ENCODE measurements at regions not wholly inside any gene's neighbourhood (a gene's known extent, or its start where the extent isn't known, plus 50 kb on each side); places are given as distances from the start of the nearest gene placed in this dataset.

DNA sequence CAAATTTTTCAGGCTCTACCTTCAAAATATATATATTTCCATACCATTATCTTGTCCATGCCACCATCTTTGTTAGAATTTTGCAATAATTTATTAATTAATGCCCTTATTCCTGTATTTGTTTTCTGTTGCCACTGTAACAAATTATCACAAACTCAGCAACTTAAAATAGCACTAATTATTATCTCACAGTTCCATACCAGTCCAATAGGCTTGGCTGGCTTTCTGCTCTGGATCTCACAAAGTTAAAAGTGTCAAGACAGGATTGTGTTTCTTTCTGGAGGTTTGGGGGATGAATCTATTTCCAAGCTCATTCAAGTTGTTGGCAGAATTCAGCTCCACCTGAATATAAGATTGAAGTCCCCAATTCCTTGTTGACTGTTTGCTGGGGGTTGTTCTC, 58.6 kb upstream of the SLC38A4 start:
- H3K27ac ChIP-seq = no peak overlapping the region
- TF ChIP-seq ZFX (IDR thresholded peaks at IDR 0.05) = no peak
- TF ChIP-seq, protein P1, sequence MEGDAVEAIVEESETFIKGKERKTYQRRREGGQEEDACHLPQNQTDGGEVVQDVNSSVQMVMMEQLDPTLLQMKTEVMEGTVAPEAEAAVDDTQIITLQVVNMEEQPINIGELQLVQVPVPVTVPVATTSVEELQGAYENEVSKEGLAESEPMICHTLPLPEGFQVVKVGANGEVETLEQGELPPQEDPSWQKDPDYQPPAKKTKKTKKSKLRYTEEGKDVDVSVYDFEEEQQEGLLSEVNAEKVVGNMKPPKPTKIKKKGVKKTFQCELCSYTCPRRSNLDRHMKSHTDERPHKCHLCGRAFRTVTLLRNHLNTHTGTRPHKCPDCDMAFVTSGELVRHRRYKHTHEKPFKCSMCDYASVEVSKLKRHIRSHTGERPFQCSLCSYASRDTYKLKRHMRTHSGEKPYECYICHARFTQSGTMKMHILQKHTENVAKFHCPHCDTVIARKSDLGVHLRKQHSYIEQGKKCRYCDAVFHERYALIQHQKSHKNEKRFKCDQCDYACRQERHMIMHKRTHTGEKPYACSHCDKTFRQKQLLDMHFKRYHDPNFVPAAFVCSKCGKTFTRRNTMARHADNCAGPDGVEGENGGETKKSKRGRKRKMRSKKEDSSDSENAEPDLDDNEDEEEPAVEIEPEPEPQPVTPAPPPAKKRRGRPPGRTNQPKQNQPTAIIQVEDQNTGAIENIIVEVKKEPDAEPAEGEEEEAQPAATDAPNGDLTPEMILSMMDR (conservative IDR thresholded peaks at IDR 0.05) = no peak

- TF ChIP-seq ZFX (IDR thresholded peaks at IDR 0.05) = no peak
These were observed 60.8 kb upstream of the SLC38A4 start for GRCh38 chr12:46886541-46887041.

GRCh38 chr12:46887870-46888269, 62.1 kb upstream of the SLC38A4 start:
- TF ChIP-seq, protein P1 (conservative IDR thresholded peaks at IDR 0.05) = no peak
- no peak for TF ChIP-seq ZFX (IDR thresholded peaks at IDR 0.05)
- no peak overlapping the region for H3K27ac ChIP-seq

More at GRCh38 chr12:46886541-46887041, 60.8 kb upstream of the SLC38A4 start:
- H3K27ac ChIP-seq = no peak overlapping the region

DNA sequence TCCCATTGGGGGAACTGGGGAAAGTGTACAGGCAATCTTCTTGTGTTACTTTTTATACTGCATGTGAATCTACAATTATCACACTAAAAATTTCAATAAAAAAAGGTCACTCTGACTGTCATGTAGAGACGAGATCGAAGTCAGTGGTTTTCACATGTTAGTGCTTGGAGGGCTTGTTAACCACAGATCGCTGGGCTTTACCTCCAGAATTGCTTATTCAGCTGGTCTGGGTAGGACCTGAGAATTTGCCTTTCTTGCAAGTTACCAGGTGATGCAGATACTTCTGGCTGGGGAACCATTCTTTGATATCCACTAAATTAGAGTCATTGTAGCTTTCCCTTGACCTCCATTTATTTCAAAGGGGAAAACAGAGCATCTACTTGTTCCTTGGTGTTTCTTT, 62.8 kb upstream of the SLC38A4 start:
- no peak overlapping the region for H3K27ac ChIP-seq
- TF ChIP-seq ZFX (IDR thresholded peaks at IDR 0.05) = no peak
- TF ChIP-seq, protein P1 (conservative IDR thresholded peaks at IDR 0.05) = no peak

DNA sequence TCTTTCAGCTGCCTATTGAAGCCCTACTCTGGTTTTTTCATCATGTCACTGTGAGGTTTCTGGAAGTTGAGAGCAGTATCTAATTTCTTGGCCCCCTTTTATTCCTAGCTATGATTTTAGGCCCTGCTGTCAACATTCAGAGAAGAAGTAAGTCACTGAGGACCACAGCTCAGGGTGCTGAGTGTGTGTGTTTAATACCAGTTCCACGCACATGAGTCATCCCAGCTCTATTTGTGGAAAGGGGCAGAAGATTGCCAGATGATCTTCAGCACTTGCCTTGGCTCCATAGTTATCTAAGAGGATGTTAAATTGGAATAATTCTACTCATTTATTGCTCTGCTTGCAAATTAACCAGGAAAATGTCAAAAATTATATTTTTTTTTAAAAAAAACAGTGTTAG, 65.5 kb upstream of the SLC38A4 start:
- TF ChIP-seq, protein P1 (conservative IDR thresholded peaks at IDR 0.05) = no peak
- no peak for TF ChIP-seq ZFX (IDR thresholded peaks at IDR 0.05)
- no peak overlapping the region for H3K27ac ChIP-seq

DNA sequence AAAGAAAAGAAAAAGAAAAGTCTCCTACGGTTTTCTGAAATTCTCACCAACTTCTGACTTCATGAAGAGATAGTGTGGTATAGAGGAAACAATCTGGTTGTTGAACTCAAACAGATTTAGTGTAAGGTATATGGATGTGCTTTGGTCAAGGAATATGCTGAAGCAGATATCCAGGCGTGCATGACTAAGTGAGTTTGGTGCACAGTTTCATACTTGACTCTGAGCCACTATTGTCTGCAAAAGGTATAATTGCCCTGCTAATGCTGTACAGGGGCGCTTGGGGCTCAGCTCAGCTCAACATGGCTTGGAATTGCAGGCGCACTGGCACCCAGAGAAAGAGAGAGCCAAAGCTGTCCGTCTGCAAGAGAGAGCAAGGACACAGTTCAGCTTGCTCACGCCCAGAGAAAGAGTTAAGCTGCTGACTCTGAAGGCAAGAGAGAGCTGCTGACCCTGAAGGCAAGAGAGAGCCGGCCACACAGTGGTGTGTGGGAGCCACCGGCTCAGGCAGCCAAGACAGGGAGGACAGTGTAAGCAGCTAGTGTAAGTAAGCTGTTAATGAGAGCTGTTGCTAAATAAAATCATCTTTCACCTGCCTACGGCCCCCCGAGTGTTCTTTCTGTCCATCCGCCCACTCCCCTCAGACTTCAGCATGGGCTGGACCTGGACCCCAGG, 66.4 kb upstream of the SLC38A4 start:
- peak overlapping the region; percentile 4; the same call in 1 of the 2 replicates for H3K27ac ChIP-seq
- no peak for TF ChIP-seq ZFX (IDR thresholded peaks at IDR 0.05)
- TF ChIP-seq, protein P1 (conservative IDR thresholded peaks at IDR 0.05) = no peak

DNA sequence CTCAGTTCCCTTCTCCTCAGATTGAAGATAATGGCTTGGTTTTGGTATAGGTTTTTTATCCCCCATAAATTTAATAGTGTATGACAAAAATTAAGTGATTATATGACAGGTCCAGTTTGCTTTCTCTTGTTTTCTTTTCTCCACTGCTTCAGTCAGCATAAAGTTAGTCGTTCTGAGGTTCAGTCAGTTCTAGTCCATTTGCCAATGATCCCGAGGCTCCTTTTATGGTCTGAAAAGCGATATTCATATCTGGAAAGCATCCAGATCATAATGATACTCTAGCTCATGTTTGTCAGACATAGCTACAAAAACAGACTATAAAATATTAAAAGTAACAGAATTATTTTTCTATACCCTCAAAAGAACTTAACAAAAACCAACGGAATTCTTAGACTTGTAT, 67.1 kb upstream of the SLC38A4 start:
- TF ChIP-seq ZFX (IDR thresholded peaks at IDR 0.05) = no peak
- TF ChIP-seq, protein P1 (conservative IDR thresholded peaks at IDR 0.05) = no peak
- no peak overlapping the region for H3K27ac ChIP-seq

GRCh38 chr12:46893434-46893833, 67.6 kb upstream of the SLC38A4 start:
- no peak for TF ChIP-seq ZFX (IDR thresholded peaks at IDR 0.05)
- TF ChIP-seq, protein P1 (conservative IDR thresholded peaks at IDR 0.05) = no peak
- H3K27ac ChIP-seq = no peak overlapping the region
